COLO668 (cell line): ENCODE measurements at regions not wholly inside any gene's neighbourhood (a gene's known extent, or its start where the extent isn't known, plus 50 kb on each side); places are given as distances from the start of the nearest gene placed in this dataset.

Source experiments
- DNase-seq: peaks from one replicate; lab custom pipeline; 2025; ENCODE audit not compliant: unreplicated experiment; lab: John Stamatoyannopoulos, UW

GRCh38 chr2:65549631-65550030 lies 117.2 kb upstream of the SPRED2 start:
- DNase-seq: no peak

- DNase-seq: no peak
Observed at GRCh38 chr2:65549257-65549627, 116.8 kb upstream of the SPRED2 start.

- DNase-seq: no peak
Observed at GRCh38 chr2:65548576-65549256, 116.3 kb upstream of the SPRED2 start.

- no peak for DNase-seq
Observed at GRCh38 chr2:65548064-65548463, 115.7 kb upstream of the SPRED2 start.

- DNase-seq: no peak
Observed at GRCh38 chr2:65545837-65546805, 113.7 kb upstream of the SPRED2 start.

- DNase-seq: no peak
Observed at GRCh38 chr2:65541773-65542172, 109.4 kb upstream of the SPRED2 start.

GRCh38 chr2:65539633-65540032 lies 107.2 kb upstream of the SPRED2 start:
- no peak for DNase-seq

- DNase-seq: no peak
Observed at GRCh38 chr2:65537651-65538385, 105.4 kb upstream of the SPRED2 start.

- no peak for DNase-seq
Observed at GRCh38 chr2:65536596-65536995, 104.2 kb upstream of the SPRED2 start.

- no peak for DNase-seq
Observed at GRCh38 chr2:65532937-65533336, 100.5 kb upstream of the SPRED2 start.

- DNase-seq: no peak
Observed at GRCh38 chr2:65532326-65532725, 99.9 kb upstream of the SPRED2 start.

- DNase-seq: no peak
Observed at GRCh38 chr2:65530547-65531320, 98.3 kb upstream of the SPRED2 start.

GRCh38 chr2:65529419-65529818 lies 97.0 kb upstream of the SPRED2 start:
- no peak for DNase-seq

GRCh38 chr2:65528241-65528574 lies 95.8 kb upstream of the SPRED2 start:
- DNase-seq: peak; percentile 10

- DNase-seq: no peak
Observed at GRCh38 chr2:65527451-65528240, 95.2 kb upstream of the SPRED2 start.

- no peak for DNase-seq
Observed at GRCh38 chr2:65525616-65526231, 93.3 kb upstream of the SPRED2 start.

GRCh38 chr2:65522922-65523321 lies 90.5 kb upstream of the SPRED2 start:
- DNase-seq: no peak

GRCh38 chr2:65518751-65519150 lies 86.4 kb upstream of the SPRED2 start:
- no peak for DNase-seq

GRCh38 chr2:65514555-65515195 lies 82.3 kb upstream of the SPRED2 start:
- DNase-seq: no peak
